Endodermal cell (in vitro differentiated cells): ENCODE measurements at regions not wholly inside any gene's neighbourhood (a gene's known extent, or its start where the extent isn't known, plus 50 kb on each side); places are given as distances from the start of the nearest gene placed in this dataset.

Experiments
- DNase-seq: peaks from one replicate; pipeline ENCODE4 v3.0.0-alpha.2; 2017
- H3K27ac ChIP-seq: 2 replicates; pipeline ENCODE4 v1.5.1; 2013; ENCODE audit warnings: mild to moderate bottlenecking, low read depth, low read length, moderate library complexity
- H3K27me3 ChIP-seq: 2 replicates; pipeline ENCODE4 v1.6.1; 2013; ENCODE audit warnings: mild to moderate bottlenecking, low read length, moderate library complexity; ENCODE audit not compliant: insufficient read depth, control insufficient read depth, poor library complexity, severe bottlenecking
- H3K36me3 ChIP-seq: 2 replicates; pipeline ENCODE4 v1.7.0; 2013; ENCODE audit warnings: mild to moderate bottlenecking, low read length, moderate library complexity; ENCODE audit not compliant: control insufficient read depth, insufficient read depth
- H3K4me1 ChIP-seq: one replicate; pipeline ENCODE4 v1.7.0; 2013; ENCODE audit warnings: low read length; ENCODE audit not compliant: control insufficient read depth, insufficient read depth
- H3K4me3 ChIP-seq: 2 replicates; pipeline ENCODE4 v1.5.1; 2013; ENCODE audit warnings: mild to moderate bottlenecking, low read length, moderate library complexity
- H3K9ac ChIP-seq: 2 replicates; pipeline ENCODE4 v1.6.1; 2013; ENCODE audit warnings: mild to moderate bottlenecking, low read length, moderate library complexity; ENCODE audit not compliant: poor library complexity, severe bottlenecking; ENCODE audit errors: extremely low read depth
- H3K9me3 ChIP-seq: 2 replicates; pipeline ENCODE4 v1.6.1; 2013; ENCODE audit warnings: mild to moderate bottlenecking, low read length, moderate library complexity; ENCODE audit not compliant: control insufficient read depth
- H3K27ac Mint-ChIP-seq: 2 replicates; pipeline ENCODE4 v1.8.0; 2020; ENCODE audit warnings: mixed read lengths
- H3K27me3 Mint-ChIP-seq: 2 replicates; pipeline ENCODE4 v1.8.0; 2021; ENCODE audit warnings: mild to moderate bottlenecking, mixed read lengths; ENCODE audit not compliant: insufficient read depth
- H3K36me3 Mint-ChIP-seq: 2 replicates; pipeline ENCODE4 v1.8.0; 2020; ENCODE audit warnings: low read depth, mixed read lengths
- H3K4me1 Mint-ChIP-seq: 2 replicates; pipeline ENCODE4 v1.8.0; 2020; ENCODE audit warnings: mixed read lengths
- H3K4me3 Mint-ChIP-seq: 2 replicates; pipeline ENCODE4 v1.8.0; 2020; ENCODE audit warnings: mild to moderate bottlenecking, moderate library complexity, mixed read lengths
- H3K9me3 Mint-ChIP-seq: 2 replicates; pipeline ENCODE4 v1.8.0; 2020; ENCODE audit warnings: mild to moderate bottlenecking, mixed read lengths
- CTCF ChIP-seq: fragments of 200-600 bp; sonication (generic); conservative IDR thresholded peaks from 2 replicates; pipeline ENCODE4 v1.5.0; 2021; ENCODE audit warnings: antibody characterized with exemption, mild to moderate bottlenecking
- WGBS, 2 experiments: methylation state at CpG; one replicate each; pipeline versions ENCODE4 v1.1.5 to v1.1.7; 2013; ENCODE audit warnings: missing lambda C conversion rate in 2 of 2, mixed read lengths in 1 of 2; ENCODE audit not compliant: insufficient coverage in 1 of 2, insufficient read length in 1 of 2; 5-methylcytosine and 5-hydroxymethylcytosine counted together

DNA sequence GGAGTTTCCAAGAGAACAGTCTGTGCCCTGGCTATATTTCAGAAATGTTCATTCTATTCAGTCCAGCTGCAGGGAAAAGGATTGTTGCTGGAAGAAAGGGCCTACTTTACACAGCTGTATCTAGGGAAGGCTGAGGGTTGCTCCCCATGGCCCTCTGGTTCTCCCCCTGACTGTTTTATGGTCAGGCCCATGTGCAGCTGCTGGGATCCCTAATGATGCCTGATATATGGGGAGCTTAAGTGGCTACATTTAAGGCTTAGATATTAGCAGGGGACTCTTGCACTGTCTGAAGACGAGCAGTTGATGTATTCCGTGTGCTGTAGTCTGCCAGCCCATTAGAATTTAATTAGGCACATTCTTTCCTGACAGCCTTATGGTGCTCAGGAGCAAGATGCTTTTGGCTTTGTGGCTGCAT lies 72.0 kb downstream of the FAM43A start:
- no peaks in the 10 kb centered on the region for H3K36me3 Mint-ChIP-seq

GRCh38 chr3:194758716-194759115 lies 73.0 kb downstream of the FAM43A start:
- 88 to 100% methylated on average over 1 to 2 of the region's 2 CpGs for WGBS, 2 experiments
- H3K27ac ChIP-seq, result no peak overlapping the region
- H3K9ac ChIP-seq, result no peak overlapping the region
- no peaks in the 10 kb centered on the region for H3K36me3 ChIP-seq
- no peaks in the 10 kb centered on the region for H3K4me1 ChIP-seq
- H3K36me3 Mint-ChIP-seq, result no peaks in the 10 kb centered on the region
- no peak overlapping the region for H3K27ac Mint-ChIP-seq
- no peaks in the 10 kb centered on the region for H3K9me3 Mint-ChIP-seq
- no peaks in the 10 kb centered on the region for H3K4me1 Mint-ChIP-seq
- H3K4me3 Mint-ChIP-seq, result no peak overlapping the region
- no peak for DNase-seq
- TF ChIP-seq CTCF, result no peak
- no peaks in the 10 kb centered on the region for H3K9me3 ChIP-seq
- H3K4me3 ChIP-seq, result no peak overlapping the region
- no peaks in the 10 kb centered on the region for H3K27me3 ChIP-seq
- H3K27me3 Mint-ChIP-seq, result no peaks in the 10 kb centered on the region

More for the DNA sequence above, 72.0 kb downstream of the FAM43A start:
- H3K4me1 Mint-ChIP-seq, result no peaks in the 10 kb centered on the region
- Histone ChIP-seq H3K36me3 (no peaks in the 10 kb centered on the region), H3K27me3 (no peaks in the 10 kb centered on the region), H3K4me1 (no peaks in the 10 kb centered on the region), H3K9me3 (no peaks in the 10 kb centered on the region), H3K4me3 (no peak overlapping the region), H3K27ac (no peak overlapping the region), H3K9ac (no peak overlapping the region)
- no peak overlapping the region for H3K27ac Mint-ChIP-seq
- 55 to 85% methylated on average over 2 of the region's 2 CpGs for WGBS, 2 experiments
- DNase-seq, result no peak
- H3K9me3 Mint-ChIP-seq, result no peaks in the 10 kb centered on the region
- TF ChIP-seq CTCF, result no peak
- H3K27me3 Mint-ChIP-seq, result no peaks in the 10 kb centered on the region
- H3K4me3 Mint-ChIP-seq, result no peak overlapping the region

- no peak overlapping the region for H3K4me3 Mint-ChIP-seq
- Histone ChIP-seq H3K36me3 (no peaks in the 10 kb centered on the region), H3K9me3 (no peaks in the 10 kb centered on the region), H3K9ac (no peak overlapping the region), H3K27me3 (no peaks in the 10 kb centered on the region), H3K4me1 (no peaks in the 10 kb centered on the region), H3K4me3 (no peak overlapping the region), H3K27ac (no peak overlapping the region)
- no peak for DNase-seq
- H3K27ac Mint-ChIP-seq, result no peak overlapping the region
- no peaks in the 10 kb centered on the region for H3K9me3 Mint-ChIP-seq
- no peaks in the 10 kb centered on the region for H3K4me1 Mint-ChIP-seq
- no peak for TF ChIP-seq CTCF
- 90 to 93% methylated on average over 9 of the region's 9 CpGs for WGBS, 2 experiments
- H3K36me3 Mint-ChIP-seq, result no peaks in the 10 kb centered on the region
- no peaks in the 10 kb centered on the region for H3K27me3 Mint-ChIP-seq
Measured at GRCh38 chr3:194760494-194761137, 74.9 kb downstream of the FAM43A start.
